ENCODE measurements at regions not wholly inside any gene's neighbourhood (a gene's known extent, or its start where the extent isn't known, plus 50 kb on each side); places are given as distances from the start of the nearest gene placed in this dataset.

DNA sequence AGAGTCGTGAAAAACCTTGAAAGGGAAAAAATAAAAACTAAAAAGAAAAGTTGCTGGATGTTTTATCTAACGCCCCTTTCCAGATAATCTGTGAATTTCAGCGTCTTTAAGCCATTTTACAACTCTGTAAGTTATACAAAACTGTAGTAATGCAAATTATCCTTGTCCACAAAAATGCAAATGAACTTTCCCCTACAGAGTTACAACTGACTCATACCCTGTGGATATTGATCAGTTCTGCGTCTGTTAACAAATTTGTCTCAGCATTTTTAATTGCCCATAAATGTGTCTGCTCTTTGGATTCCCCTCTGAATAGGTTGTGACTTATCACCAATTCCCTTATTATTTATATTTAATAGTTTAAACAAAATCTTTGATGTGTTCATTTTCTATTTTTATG lies 105.9 kb upstream of the PRLR start (continued):
- TF ChIP-seq, protein P1, sequence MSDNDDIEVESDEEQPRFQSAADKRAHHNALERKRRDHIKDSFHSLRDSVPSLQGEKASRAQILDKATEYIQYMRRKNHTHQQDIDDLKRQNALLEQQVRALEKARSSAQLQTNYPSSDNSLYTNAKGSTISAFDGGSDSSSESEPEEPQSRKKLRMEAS (IDR thresholded peaks at IDR 0.05), result no peak
- TF ChIP-seq SRF (IDR thresholded peaks at IDR 0.05; ENCODE audit: low read depth), result no peak
- TF ChIP-seq POLR2A (IDR thresholded peaks at IDR 0.05; ENCODE audit: borderline replicate concordance, extremely low read depth, insufficient read depth, insufficient read length), result no peak
- TF ChIP-seq FOSL1 (IDR thresholded peaks at IDR 0.05; ENCODE audit: low read depth), result no peak
- no peak for TF ChIP-seq POLR2AphosphoS5 (IDR thresholded peaks at IDR 0.05; ENCODE audit: low read depth, low read length)
- no peak for TF ChIP-seq EZH2 (IDR thresholded peaks at IDR 0.05)
- no peak for TF ChIP-seq CEBPB (IDR thresholded peaks at IDR 0.05; ENCODE audit: low read depth)
- no peak for TF ChIP-seq SIN3A (IDR thresholded peaks at IDR 0.05; ENCODE audit: low read depth)

DNA sequence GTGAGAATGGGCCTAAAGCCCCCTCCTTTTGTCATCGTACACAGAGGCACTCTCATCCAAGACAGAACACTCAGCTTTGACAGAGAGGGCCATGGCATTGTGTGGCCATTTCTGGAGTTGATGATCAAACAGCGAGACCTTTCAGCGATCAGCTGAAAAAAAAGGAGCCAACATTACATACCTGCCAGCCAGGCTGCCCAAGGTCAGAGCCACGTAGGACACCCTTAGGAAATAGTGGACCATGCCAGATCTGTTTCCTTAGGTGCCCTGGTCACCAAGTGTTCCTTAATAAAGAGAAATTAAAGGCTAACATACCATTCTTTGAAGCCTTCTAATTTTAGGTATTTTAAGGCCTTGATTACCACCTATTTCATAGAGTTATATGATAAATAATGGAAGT lies 105.5 kb upstream of the PRLR start:
- DNase-seq (ENCODE audit: low read depth, low spot score) (no peak), ATAC-seq (no peak)
- H2AFZ ChIP-seq (ENCODE audit: low read depth, low read length, poor library complexity, severe bottlenecking), result no peak overlapping the region
- ChIA-PET CTCF (no interaction called here), POLR2A (no interaction called here), RAD21 (ENCODE audit: low non-redundant PET in 1 of 2, low total read pairs in 2 of 2, uncharacterized antibody in 2 of 2, unreplicated experiment in 2 of 2) (no interaction called here)
- H3K4me1 ChIP-seq (ENCODE audit: control insufficient read depth in 1 of 2, insufficient read depth in 2 of 2, low read length in 2 of 2), result no peaks in the 10 kb centered on the region
- no peak overlapping the region for H3K4me3 ChIP-seq (replicated peaks in 1 of 2; ENCODE audit: low read depth in 1 of 2, low read length in 2 of 2)
- no peaks in the 10 kb centered on the region for H3K27me3 ChIP-seq (ENCODE audit: insufficient read depth, low read length)
- TF ChIP-seq EZH2phosphoT487 (IDR thresholded peaks at IDR 0.05; ENCODE audit: borderline replicate concordance), result no peak
- TF ChIP-seq, protein P1 (IDR thresholded peaks at IDR 0.05), result no peak
- TF ChIP-seq, protein P2, sequence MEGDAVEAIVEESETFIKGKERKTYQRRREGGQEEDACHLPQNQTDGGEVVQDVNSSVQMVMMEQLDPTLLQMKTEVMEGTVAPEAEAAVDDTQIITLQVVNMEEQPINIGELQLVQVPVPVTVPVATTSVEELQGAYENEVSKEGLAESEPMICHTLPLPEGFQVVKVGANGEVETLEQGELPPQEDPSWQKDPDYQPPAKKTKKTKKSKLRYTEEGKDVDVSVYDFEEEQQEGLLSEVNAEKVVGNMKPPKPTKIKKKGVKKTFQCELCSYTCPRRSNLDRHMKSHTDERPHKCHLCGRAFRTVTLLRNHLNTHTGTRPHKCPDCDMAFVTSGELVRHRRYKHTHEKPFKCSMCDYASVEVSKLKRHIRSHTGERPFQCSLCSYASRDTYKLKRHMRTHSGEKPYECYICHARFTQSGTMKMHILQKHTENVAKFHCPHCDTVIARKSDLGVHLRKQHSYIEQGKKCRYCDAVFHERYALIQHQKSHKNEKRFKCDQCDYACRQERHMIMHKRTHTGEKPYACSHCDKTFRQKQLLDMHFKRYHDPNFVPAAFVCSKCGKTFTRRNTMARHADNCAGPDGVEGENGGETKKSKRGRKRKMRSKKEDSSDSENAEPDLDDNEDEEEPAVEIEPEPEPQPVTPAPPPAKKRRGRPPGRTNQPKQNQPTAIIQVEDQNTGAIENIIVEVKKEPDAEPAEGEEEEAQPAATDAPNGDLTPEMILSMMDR (IDR thresholded peaks at IDR 0.05 in 2 of 3, conservative IDR thresholded peaks at IDR 0.05 in 1 of 3; ENCODE audit: borderline replicate concordance in 1 of 3, insufficient read depth in 1 of 3, low read depth in 2 of 3, low read length in 2 of 3), result no peak
- no peaks in the 10 kb centered on the region for H3K9me3 ChIP-seq (ENCODE audit: control insufficient read depth in 1 of 2, insufficient read depth in 1 of 2, low read depth in 1 of 2, low read length in 2 of 2)
- no peaks in the 10 kb centered on the region for H3K9me2 ChIP-seq (ENCODE audit: insufficient read depth)
- no peak overlapping the region for H3K27ac ChIP-seq (ENCODE audit: low read depth, low read length)
- intact Hi-C loops (cut with micrococcal nuclease), result no loop called here
- H4K20me1 ChIP-seq (ENCODE audit: insufficient read depth), result no peaks in the 10 kb centered on the region
- no peak overlapping the region for H3K9ac ChIP-seq (ENCODE audit: low read length)
- H3K4me2 ChIP-seq (ENCODE audit: low read length), result no peak overlapping the region
- H3K79me2 ChIP-seq (ENCODE audit: insufficient read depth, low read length), result no peaks in the 10 kb centered on the region
- no TSS peak for BruUV-seq (replicated peaks)
- no peaks in the 10 kb centered on the region for H3K36me3 ChIP-seq (ENCODE audit: control insufficient read depth in 1 of 2, insufficient read depth in 2 of 2, low read length in 2 of 2)

All from HCT116 (cell line).